ACHN (cell line): ENCODE measurements at regions not wholly inside any gene's neighbourhood (a gene's known extent, or its start where the extent isn't known, plus 50 kb on each side); places are given as distances from the start of the nearest gene placed in this dataset.
A peak's percentile ranks its signal among the peaks of the same experiment; 100 is the strongest.

Experiments
- DNase-seq: peaks from one replicate; pipeline ENCODE4 v3.0.0-alpha.2; 2015
- in situ Hi-C: cut with HindIII; loops from 2 replicates; pipeline ENCODE4 v1.10.0; 2017; ENCODE audit warnings: low sequenced_read_pairs, low pct_ligation_motif_present, low pct_unique_long_range_greater_than_20kb

- in situ Hi-C loops = no loop called here
- no peak for DNase-seq
These were observed 405.5 kb downstream of the MATN1 start for GRCh38 chr1:30317921-30318320.

GRCh38 chr1:30316056-30316455, 407.3 kb downstream of the MATN1 start:
- no peak for DNase-seq
- in situ Hi-C loops = no loop called here

GRCh38 chr1:30315185-30315960, 408.0 kb downstream of the MATN1 start:
- DNase-seq = peak; percentile 1
- in situ Hi-C loops = no loop called here

- no peak for DNase-seq
- in situ Hi-C loops = no loop called here
These were observed 408.8 kb downstream of the MATN1 start for GRCh38 chr1:30314591-30314990.

- no peak for DNase-seq
- in situ Hi-C loops = no loop called here
These were observed 409.8 kb downstream of the MATN1 start for GRCh38 chr1:30313584-30313983.

GRCh38 chr1:30313176-30313575, 410.2 kb downstream of the MATN1 start:
- in situ Hi-C loops = no loop called here
- no peak for DNase-seq

GRCh38 chr1:30312226-30312625, 411.2 kb downstream of the MATN1 start:
- no peak for DNase-seq
- in situ Hi-C loops = no loop called here

- in situ Hi-C loops = no loop called here
- DNase-seq = no peak
These were observed 411.6 kb downstream of the MATN1 start for GRCh38 chr1:30311749-30312148.

GRCh38 chr1:30310966-30311742, 412.2 kb downstream of the MATN1 start:
- in situ Hi-C loops = no loop called here
- no peak for DNase-seq

GRCh38 chr1:30307182-30307581, 416.2 kb downstream of the MATN1 start:
- in situ Hi-C loops = no loop called here

GRCh38 chr1:30305519-30305918, 417.9 kb downstream of the MATN1 start:
- in situ Hi-C loops = no loop called here
- no peak for DNase-seq

More at GRCh38 chr1:30307182-30307581, 416.2 kb downstream of the MATN1 start:
- DNase-seq = no peak

GRCh38 chr1:30305061-30305460, 418.3 kb downstream of the MATN1 start:
- in situ Hi-C loops = no loop called here
- no peak for DNase-seq

- in situ Hi-C loops = no loop called here
- DNase-seq = no peak
These were observed 419.3 kb downstream of the MATN1 start for GRCh38 chr1:30304080-30304479.

- no peak for DNase-seq
- in situ Hi-C loops = no loop called here
These were observed 420.0 kb downstream of the MATN1 start for GRCh38 chr1:30303387-30303786.

- in situ Hi-C loops = no loop called here
These were observed 420.5 kb downstream of the MATN1 start for GRCh38 chr1:30302858-30303257.

GRCh38 chr1:30300669-30301068, 422.7 kb downstream of the MATN1 start:
- in situ Hi-C loops = no loop called here

More at GRCh38 chr1:30302858-30303257, 420.5 kb downstream of the MATN1 start:
- DNase-seq = no peak

GRCh38 chr1:30299393-30299792, 424.0 kb downstream of the MATN1 start:
- no peak for DNase-seq
- in situ Hi-C loops = no loop called here

More at GRCh38 chr1:30300669-30301068, 422.7 kb downstream of the MATN1 start:
- no peak for DNase-seq

- in situ Hi-C loops = no loop called here
- no peak for DNase-seq
These were observed 427.7 kb downstream of the MATN1 start for GRCh38 chr1:30295674-30296073.

GRCh38 chr1:30295266-30295665, 428.1 kb downstream of the MATN1 start:
- DNase-seq = no peak
- in situ Hi-C loops = no loop called here

- in situ Hi-C loops = no loop called here
- no peak for DNase-seq
These were observed 428.9 kb downstream of the MATN1 start for GRCh38 chr1:30294508-30294907.
